Liver (tissue), 7 donors: ENCODE measurements at regions not wholly inside any gene's neighbourhood (a gene's known extent, or its start where the extent isn't known, plus 50 kb on each side); places are given as distances from the start of the nearest gene placed in this dataset.

ENCODE experiments used
- DNase-seq: peaks from one replicate; pipeline ENCODE4 v3.0.0-alpha.2; 2017; ENCODE audit warnings: low spot score
- H3K27ac ChIP-seq, 2 donors: one replicate each; pipeline ENCODE4 v1.7.0; 2013; ENCODE audit warnings: inconsistent platforms in 2 of 2, low read length in 2 of 2, control low read depth in 1 of 2, low read depth in 1 of 2, mild to moderate bottlenecking in 1 of 2
- H3K27me3 ChIP-seq, 4 donors: one replicate each; pipeline versions ENCODE4 v1.6.1 to v1.7.0; 2013; ENCODE audit warnings: low read length in 3 of 4, inconsistent platforms in 1 of 4, mild to moderate bottlenecking in 1 of 4, moderate library complexity in 1 of 4; ENCODE audit not compliant: control insufficient read depth in 4 of 4, insufficient read depth in 4 of 4
- H3K36me3 ChIP-seq, 4 donors: one replicate each; pipeline versions ENCODE4 v1.6.1 to v1.7.0; 2013; ENCODE audit warnings: low read length in 3 of 4, mild to moderate bottlenecking in 3 of 4, low read depth in 1 of 4, moderate library complexity in 1 of 4; ENCODE audit not compliant: control insufficient read depth in 4 of 4, insufficient read depth in 3 of 4
- H3K4me1 ChIP-seq, 4 donors: one replicate each; pipeline versions ENCODE4 v1.6.1 to v1.7.0; 2013; ENCODE audit warnings: low read length in 3 of 4, mild to moderate bottlenecking in 3 of 4, moderate library complexity in 1 of 4; ENCODE audit not compliant: control insufficient read depth in 4 of 4, insufficient read depth in 4 of 4
- H3K4me3 ChIP-seq, 3 donors: one replicate each; pipeline versions ENCODE4 v1.6.1 to v1.7.0; 2013; ENCODE audit warnings: low read length in 3 of 3, control low read depth in 1 of 3, low read depth in 1 of 3, mild to moderate bottlenecking in 1 of 3
- H3K9ac ChIP-seq, 2 donors: one replicate each; pipeline ENCODE4 v1.7.0; 2013; ENCODE audit warnings: low read length in 2 of 2, mild to moderate bottlenecking in 2 of 2, moderate library complexity in 2 of 2, control low read depth in 1 of 2, low read depth in 1 of 2
- H3K9me3 ChIP-seq, 4 donors: one replicate each; pipeline versions ENCODE4 v1.6.1 to v1.7.0; 2013; ENCODE audit warnings: low read length in 3 of 4; ENCODE audit not compliant: control insufficient read depth in 4 of 4
- ATF3 ChIP-seq: IDR thresholded peaks from 2 replicates; pipeline ENCODE4 v1.6.1; 2016; ENCODE audit warnings: antibody characterized with exemption
- EGR1 ChIP-seq, 2 donors: IDR thresholded peaks; 2 replicates each; pipeline ENCODE4 v1.6.1; 2016 to 2018; ENCODE audit warnings: antibody characterized with exemption in 2 of 2, low read depth in 2 of 2
- FOXA1 ChIP-seq: IDR thresholded peaks from 2 replicates; pipeline ENCODE4 v1.6.1; 2016; ENCODE audit warnings: antibody characterized with exemption
- FOXA2 ChIP-seq: IDR thresholded peaks from 2 replicates; pipeline ENCODE4 v1.6.1; 2016; ENCODE audit warnings: antibody characterized with exemption
- GABPA ChIP-seq, 2 donors: IDR thresholded peaks in 1 of 2; conservative IDR thresholded peaks in 1 of 2; 2 replicates each; pipeline ENCODE4 v1.6.1; 2016; ENCODE audit warnings: antibody characterized with exemption in 2 of 2, mild to moderate bottlenecking in 1 of 2, moderate library complexity in 1 of 2
- HNF4A ChIP-seq, 2 donors: conservative IDR thresholded peaks; 2 replicates each; pipeline ENCODE4 v1.6.1; 2016; ENCODE audit warnings: antibody characterized with exemption in 2 of 2, mild to moderate bottlenecking in 2 of 2
- NR2F2 ChIP-seq: IDR thresholded peaks from 2 replicates; pipeline ENCODE4 v1.6.1; 2016; ENCODE audit warnings: antibody characterized with exemption
- RAD21 ChIP-seq, 2 donors: IDR thresholded peaks; 2 replicates each; pipeline ENCODE4 v1.6.1; 2016; ENCODE audit warnings: antibody characterized with exemption in 2 of 2, mild to moderate bottlenecking in 2 of 2
- REST ChIP-seq: IDR thresholded peaks from 2 replicates; pipeline ENCODE4 v1.6.1; 2016; ENCODE audit warnings: antibody characterized with exemption, mild to moderate bottlenecking
- RXRA ChIP-seq, 2 donors: IDR thresholded peaks; 2 replicates each; pipeline ENCODE4 v1.6.1; 2017 to 2018; ENCODE audit warnings: antibody characterized with exemption in 2 of 2, mild to moderate bottlenecking in 1 of 2
- SP1 ChIP-seq: IDR thresholded peaks from 2 replicates; pipeline ENCODE4 v1.6.1; 2018; ENCODE audit warnings: antibody characterized with exemption, mild to moderate bottlenecking
- TAF1 ChIP-seq: conservative IDR thresholded peaks from 2 replicates; pipeline ENCODE4 v1.6.1; 2016; ENCODE audit warnings: antibody characterized with exemption, mild to moderate bottlenecking
- WGBS: extraction: QIAGEN DNeasy Blood & Tissue Kit; methylation state at CpG from one replicate; pipeline ENCODE4 v1.1.7; 2013; 5-methylcytosine and 5-hydroxymethylcytosine counted together
- TF ChIP-seq, protein P1 (sequence below): IDR thresholded peaks from 2 replicates; pipeline ENCODE4 v1.6.1; 2016; ENCODE audit warnings: antibody characterized with exemption
- donor health status: healthy.
- donor health status: healthy.
- donor health status: healthy.
- donor health status: healthy.

- TF ChIP-seq REST, result no peak
- no peak for TF ChIP-seq FOXA1
- TF ChIP-seq NR2F2, result no peak
Observed at GRCh38 chrX:871626-872025, 241.0 kb downstream of the SHOX start (continued).

DNA sequence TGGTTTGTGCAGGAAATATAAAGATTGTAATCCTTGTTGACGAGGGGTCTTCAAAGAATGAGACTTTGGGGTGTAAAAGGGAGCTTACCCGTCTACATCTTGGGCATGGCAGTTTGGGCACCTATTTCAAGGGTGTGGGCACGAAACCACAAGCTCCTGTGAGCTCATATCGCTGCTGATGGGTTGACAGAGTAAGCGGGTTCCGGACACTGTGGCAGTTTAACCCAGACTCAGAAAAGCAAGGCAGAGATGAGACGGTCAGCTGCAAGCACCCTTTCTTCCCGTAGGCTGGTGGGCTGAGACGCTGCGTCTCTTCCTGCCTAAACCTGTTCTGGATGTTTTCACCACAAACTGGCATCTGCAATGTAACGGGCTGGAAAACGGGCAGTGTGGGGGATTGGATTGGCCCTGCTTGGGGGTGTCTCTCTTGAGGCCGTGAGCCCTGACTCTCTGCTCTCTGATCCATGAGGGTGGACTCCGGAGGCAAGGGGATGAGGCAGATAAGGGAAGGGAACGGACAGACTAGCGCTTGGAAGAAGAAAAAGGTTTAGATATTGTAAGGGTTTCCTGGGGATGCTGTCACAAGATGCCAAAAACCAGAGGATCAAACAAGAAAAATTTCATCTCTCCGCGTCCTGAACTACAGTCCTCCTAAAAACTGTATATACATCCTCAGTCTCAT is 237.5 kb downstream of the SHOX start:
- no peaks in the 10 kb centered on the region for H3K27me3 ChIP-seq
- no peaks in the 10 kb centered on the region for H3K36me3 ChIP-seq
- H3K4me3 ChIP-seq, result no peak overlapping the region
- H3K9me3 ChIP-seq, result peaks cover 0 to under 1% (median 0%) of the 10 kb centered on the region in 4 donors
- H3K4me1 ChIP-seq, result no peaks in the 10 kb centered on the region
- no peak overlapping the region for H3K9ac ChIP-seq
- WGBS, result 72% methylated on average over 18 of the region's 18 CpGs
- no peak overlapping the region for H3K27ac ChIP-seq
- DNase-seq, result no peak
- TF ChIP-seq RAD21 (IDR thresholded peaks at IDR 0.05), result no peak
- no peak for TF ChIP-seq EGR1 (IDR thresholded peaks at IDR 0.05; ENCODE audit: low read depth in 2 of 2)
- TF ChIP-seq TAF1, result no peak
- TF ChIP-seq GABPA (IDR thresholded peaks at IDR 0.05 in 1 of 2, conservative IDR thresholded peaks at IDR 0.05 in 1 of 2), result no peak
- no peak for TF ChIP-seq RXRA (IDR thresholded peaks at IDR 0.05)
- TF ChIP-seq SP1, result no peak
- TF ChIP-seq HNF4A (conservative IDR thresholded peaks at IDR 0.05), result no peak
- no peak for TF ChIP-seq NR2F2

- Histone ChIP-seq H3K4me1 (no peaks in the 10 kb centered on the region), H3K36me3 (no peaks in the 10 kb centered on the region), H3K27me3 (no peaks in the 10 kb centered on the region), H3K9me3 (peaks cover 0 to 2% (median 0%) of the 10 kb centered on the region in 4 donors), H3K4me3 (no peak overlapping the region), H3K9ac (no peak overlapping the region), H3K27ac (no peak overlapping the region)
- TF ChIP-seq ATF3 (no peak), FOXA2 (no peak), RAD21 (IDR thresholded peaks at IDR 0.05) (no peak), SP1 (no peak), EGR1 (IDR thresholded peaks at IDR 0.05; ENCODE audit: low read depth in 2 of 2) (no peak)
- TF ChIP-seq, protein P1, sequence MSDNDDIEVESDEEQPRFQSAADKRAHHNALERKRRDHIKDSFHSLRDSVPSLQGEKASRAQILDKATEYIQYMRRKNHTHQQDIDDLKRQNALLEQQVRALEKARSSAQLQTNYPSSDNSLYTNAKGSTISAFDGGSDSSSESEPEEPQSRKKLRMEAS, result no peak
- peak; percentile 3 for DNase-seq
- WGBS, result 78% methylated on average over 11 of the region's 11 CpGs
Observed at GRCh38 chrX:867502-867901, 236.9 kb downstream of the SHOX start.
